GM18909 (cell line): ENCODE measurements at regions not wholly inside any gene's neighbourhood (a gene's known extent, or its start where the extent isn't known, plus 50 kb on each side); places are given as distances from the start of the nearest gene placed in this dataset.
"Not testable (repeated sequence)": the region's sequence is repeated elsewhere in the genome, so short reads cannot be mapped to it uniquely, and the experiment has no call there.

Experiments used
- ATAC-seq: cut with Tn5 transposase; IDR thresholded peaks from one replicate; pipeline ENCODE4 v1.9.1; 2021; ENCODE audit warnings: mild to moderate bottlenecking; ENCODE audit not compliant: unreplicated experiment, poor library complexity

GRCh38 chr6:150299873-150300485 is 68.8 kb upstream of the IYD start:
- no peak for ATAC-seq

DNA sequence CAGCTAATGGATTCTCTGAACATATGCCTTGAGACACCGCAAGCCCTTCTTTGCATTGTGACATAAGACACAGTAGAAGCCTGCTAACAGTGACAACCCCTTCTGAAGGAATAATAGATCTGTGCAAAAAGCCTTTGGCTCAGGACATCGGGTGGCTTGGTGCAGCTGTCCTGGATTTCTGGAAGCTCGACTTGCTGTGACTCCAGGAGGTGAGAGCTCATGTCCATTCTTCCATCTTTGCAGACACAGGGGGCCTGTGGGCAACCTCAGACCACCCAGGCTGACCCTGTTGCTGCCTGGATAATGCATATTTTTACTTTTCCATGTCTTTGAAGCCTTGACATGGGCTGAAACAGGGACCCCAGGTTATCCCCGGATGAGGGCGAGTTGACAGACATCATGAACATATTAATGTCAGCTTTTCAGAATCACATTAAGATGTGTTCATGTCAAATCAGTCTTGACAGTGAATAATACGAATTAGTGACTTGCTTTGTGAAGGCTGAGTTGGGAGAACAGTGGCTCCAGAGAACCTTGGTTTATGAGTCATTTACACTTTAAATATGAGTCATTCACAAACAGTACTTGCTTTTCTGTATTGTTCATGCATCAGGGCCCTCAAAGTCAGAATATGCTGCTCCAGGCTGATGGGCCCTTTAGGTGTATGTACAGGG is 66.8 kb upstream of the IYD start:
- ATAC-seq, result peak; percentile 59

DNA sequence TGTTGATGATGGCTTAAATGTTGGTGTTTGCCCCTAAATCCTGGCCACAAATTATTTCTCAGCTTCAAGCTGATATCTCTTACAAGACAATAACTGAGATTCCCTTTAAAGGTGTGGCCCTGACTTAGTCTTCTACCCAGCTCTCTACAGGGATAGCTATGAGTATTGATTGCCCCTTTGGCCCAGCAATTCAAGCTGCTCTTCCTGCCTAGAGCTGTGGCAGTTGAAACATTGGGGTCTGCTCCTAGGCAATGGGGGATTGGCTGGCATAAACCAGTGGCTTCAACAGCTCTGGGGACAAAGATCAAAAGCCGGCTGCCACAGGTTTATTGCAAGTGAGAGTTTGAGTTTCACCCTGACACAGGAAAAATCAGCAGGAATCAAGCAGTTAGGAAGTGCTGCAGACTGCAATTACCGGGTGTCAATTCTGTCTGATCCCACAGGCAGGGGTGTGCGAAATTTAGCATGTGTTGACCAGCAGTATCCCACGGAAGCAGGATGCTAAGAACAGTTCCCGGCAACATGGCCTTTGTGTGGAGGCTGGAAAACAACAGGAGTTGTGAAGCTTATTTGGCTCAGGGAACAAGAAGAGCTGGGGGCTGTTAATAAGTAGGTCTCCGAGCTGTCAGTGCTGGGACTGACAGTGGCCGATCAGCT is 66.2 kb upstream of the IYD start:
- no peak for ATAC-seq

DNA sequence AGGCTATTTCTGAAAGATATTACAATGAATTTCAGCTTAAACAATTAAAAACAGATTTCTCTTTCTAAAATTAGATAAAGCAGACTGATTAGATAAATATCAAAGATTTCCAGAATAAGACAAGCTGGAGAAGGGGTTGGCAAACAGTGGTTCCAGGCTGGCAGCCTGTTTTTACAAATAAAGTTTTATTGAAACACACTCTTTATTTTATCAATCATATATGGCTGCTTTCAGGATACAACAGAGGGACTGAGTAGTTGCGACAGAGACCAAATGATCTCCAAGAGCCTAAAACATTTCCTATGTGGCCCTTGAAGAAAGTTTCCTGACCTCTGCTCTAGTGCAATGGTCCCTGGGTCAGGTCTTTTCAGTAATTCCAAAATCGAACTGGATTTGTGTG is 65.6 kb upstream of the IYD start:
- ATAC-seq, result no peak

- no peak for ATAC-seq
Measured at GRCh38 chr6:150304429-150304828, 64.4 kb upstream of the IYD start.

GRCh38 chr6:150306290-150306689 is 62.5 kb upstream of the IYD start:
- ATAC-seq, result no peak

GRCh38 chr6:150307520-150307919 is 61.3 kb upstream of the IYD start:
- no peak for ATAC-seq

DNA sequence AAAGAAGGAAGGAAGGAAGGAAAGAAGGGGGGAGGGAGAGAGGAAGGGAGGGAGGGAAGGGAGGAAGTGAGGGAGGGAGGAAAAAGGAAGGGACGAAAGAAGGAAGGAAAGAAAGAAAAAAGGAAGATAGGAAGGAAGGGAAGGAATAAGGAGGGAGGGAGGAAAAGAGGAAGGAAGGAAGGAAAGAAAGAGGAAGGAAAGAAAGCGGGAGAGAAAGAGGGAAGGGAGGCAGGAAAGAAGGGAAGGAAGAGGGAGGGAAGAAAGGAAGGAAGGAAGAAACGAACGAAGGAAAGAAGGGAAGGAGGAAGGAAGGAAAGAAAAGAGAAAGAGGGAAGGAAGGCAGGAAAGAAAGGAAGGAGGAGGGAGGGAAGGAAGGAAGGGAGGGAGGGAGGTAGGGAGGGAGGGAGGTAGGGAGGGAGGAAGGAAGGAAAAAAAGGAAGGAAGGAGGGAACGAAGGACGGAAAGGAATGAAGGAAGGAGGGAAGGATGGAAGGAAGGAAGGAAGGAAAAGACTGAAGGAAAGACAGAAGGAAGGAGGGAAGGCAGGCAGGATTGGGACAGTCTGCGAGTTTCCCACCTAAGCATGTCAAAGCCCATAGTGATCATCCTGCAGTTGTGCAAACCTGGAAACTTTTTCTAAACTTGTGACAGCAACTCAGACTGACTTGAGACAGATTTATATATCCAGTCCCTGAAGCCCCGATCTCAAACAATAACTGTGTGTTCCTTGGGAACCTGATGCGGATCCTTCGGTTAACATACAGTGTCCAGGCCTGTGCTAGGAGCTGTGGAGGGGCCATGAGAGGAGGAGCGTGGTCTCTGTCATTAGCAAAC is 59.8 kb upstream of the IYD start:
- ATAC-seq, result no peak

GRCh38 chr6:150310539-150310938 is 58.3 kb upstream of the IYD start:
- ATAC-seq, result no peak

- not testable (repeated sequence) for ATAC-seq
Measured at GRCh38 chr6:150311149-150311944, 57.5 kb upstream of the IYD start.

GRCh38 chr6:150312395-150312794 is 56.4 kb upstream of the IYD start:
- no peak for ATAC-seq

- no peak for ATAC-seq
Measured at GRCh38 chr6:150312844-150313584, 55.8 kb upstream of the IYD start.

DNA sequence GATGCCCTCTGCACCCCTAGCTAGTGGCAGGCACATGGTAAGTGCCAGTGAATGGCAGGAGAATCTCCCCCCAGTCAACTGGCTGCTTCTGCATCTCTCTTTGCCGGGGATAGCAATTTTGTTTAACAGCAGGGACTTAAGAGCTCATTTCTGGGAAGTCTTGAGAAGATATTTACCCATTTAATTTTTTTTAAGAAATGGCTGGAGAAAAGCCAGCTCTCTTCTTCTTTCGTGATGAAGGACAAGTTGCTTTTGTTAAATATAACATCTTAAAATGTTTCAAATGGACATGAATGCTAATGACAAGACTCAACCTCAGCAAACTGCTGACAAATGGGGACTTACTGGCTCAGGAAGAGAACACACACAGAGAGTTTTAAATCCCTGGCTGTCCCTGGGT is 55.0 kb upstream of the IYD start:
- ATAC-seq, result no peak

DNA sequence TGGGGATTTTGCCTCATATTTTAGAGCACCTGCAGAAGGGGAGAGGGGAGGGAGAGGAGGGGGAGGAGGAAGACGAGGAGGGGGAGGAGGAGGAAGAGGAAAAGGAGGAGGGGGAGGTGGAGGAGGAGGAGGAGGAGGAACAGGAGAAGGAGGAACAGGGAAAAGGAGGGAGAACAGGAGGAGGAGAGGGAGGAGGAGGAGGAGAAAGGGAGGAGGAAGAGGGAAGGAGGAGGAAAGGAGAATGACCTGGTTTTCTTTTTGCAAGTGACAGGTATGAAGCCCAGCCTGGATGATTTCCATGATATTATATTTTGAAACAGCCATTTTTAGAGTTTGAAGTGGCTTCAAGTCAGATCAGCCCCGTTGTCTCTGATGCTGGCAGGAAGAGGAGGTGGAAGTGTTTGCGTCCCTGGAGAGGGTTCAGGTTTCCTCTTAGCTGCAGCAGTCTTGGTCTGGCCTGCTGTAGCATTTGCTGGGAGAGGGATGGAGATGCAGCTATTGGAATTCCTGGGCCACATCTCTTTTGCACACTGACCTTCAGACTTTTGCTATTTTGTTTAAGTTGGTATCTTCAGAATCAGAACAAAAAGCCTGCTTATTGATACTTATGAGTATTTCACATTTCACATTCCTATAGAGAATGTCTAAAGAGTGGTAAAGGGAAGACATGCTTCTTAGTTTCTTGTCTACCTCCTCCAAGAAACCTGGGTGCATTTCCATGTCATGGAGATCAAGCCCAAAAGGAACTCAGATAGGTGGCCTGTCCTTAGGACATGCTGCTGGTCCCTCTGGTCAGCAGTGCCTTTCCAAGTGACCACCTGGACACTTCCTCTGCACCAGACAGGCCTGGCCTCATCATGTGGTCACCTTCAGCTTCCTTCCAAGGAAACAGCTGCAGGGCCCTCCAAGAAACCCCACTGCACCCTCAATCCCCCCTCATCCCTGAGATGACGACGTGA is 54.3 kb upstream of the IYD start:
- no peak for ATAC-seq

- no peak for ATAC-seq
Measured at GRCh38 chr6:150315626-150316025, 53.2 kb upstream of the IYD start.

DNA sequence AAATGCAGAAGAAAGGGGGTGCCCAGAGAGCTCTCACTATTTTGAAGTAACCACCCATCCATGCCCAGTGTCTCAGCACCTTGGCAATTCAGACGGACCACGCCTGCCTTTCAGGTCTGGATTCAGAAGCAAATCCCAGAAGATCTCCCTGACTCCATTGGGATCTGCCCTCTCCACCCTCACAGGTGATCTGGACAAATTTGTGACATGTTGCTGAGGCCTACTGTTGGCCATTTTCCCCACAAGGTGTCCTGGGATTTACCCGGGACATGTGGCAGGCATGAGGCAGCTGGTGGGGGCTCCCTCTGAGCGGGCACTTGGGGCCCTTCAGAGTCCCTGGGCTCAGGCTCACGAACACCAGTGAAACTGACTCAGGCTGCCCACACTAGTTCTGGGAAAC is 51.9 kb upstream of the IYD start:
- ATAC-seq, result no peak
